ENCODE measurements at regions not wholly inside any gene's neighbourhood (a gene's known extent, or its start where the extent isn't known, plus 50 kb on each side); places are given as distances from the start of the nearest gene placed in this dataset.
"Not testable (repeated sequence)": the region's sequence is repeated elsewhere in the genome, so short reads cannot be mapped to it uniquely, and the experiment has no call there.

GRCh38 chr10:21150166-21150565 is 253.1 kb upstream of the NEBL start:
- no peak for DNase-seq (ENCODE audit: low read depth in 1 of 2, low spot score in 1 of 2)

GRCh38 chr10:21146436-21146789 is 249.3 kb upstream of the NEBL start:
- DNase-seq (ENCODE audit: low read depth in 1 of 2, low spot score in 1 of 2): no peak

- no peak for DNase-seq (ENCODE audit: low read depth in 1 of 2, low spot score in 1 of 2)
These were observed 248.8 kb upstream of the NEBL start for GRCh38 chr10:21145751-21146435.

GRCh38 chr10:21144047-21144446 is 246.9 kb upstream of the NEBL start:
- DNase-seq (ENCODE audit: low read depth in 1 of 2, low spot score in 1 of 2): no peak

GRCh38 chr10:21141946-21142492 is 244.9 kb upstream of the NEBL start:
- DNase-seq (ENCODE audit: low read depth in 1 of 2, low spot score in 1 of 2): no peak

GRCh38 chr10:21138769-21139340 is 241.7 kb upstream of the NEBL start:
- no peak for DNase-seq (ENCODE audit: low read depth in 1 of 2, low spot score in 1 of 2)

- DNase-seq (ENCODE audit: low read depth in 1 of 2, low spot score in 1 of 2): no peak
These were observed 238.2 kb upstream of the NEBL start for GRCh38 chr10:21135023-21135931.

GRCh38 chr10:21134645-21135022 is 237.5 kb upstream of the NEBL start:
- no peak for DNase-seq (ENCODE audit: low read depth in 1 of 2, low spot score in 1 of 2)

GRCh38 chr10:21130683-21131442 is 233.8 kb upstream of the NEBL start:
- DNase-seq (ENCODE audit: low read depth in 1 of 2, low spot score in 1 of 2): no peak

GRCh38 chr10:21130108-21130507 is 233.0 kb upstream of the NEBL start:
- DNase-seq (ENCODE audit: low read depth in 1 of 2, low spot score in 1 of 2): no peak

GRCh38 chr10:21125471-21126228 is 228.5 kb upstream of the NEBL start:
- no peak for DNase-seq (ENCODE audit: low read depth in 1 of 2, low spot score in 1 of 2)

GRCh38 chr10:21122907-21123306 is 225.8 kb upstream of the NEBL start:
- DNase-seq (ENCODE audit: low read depth in 1 of 2, low spot score in 1 of 2): no peak

GRCh38 chr10:21121822-21122221 is 224.7 kb upstream of the NEBL start:
- DNase-seq (ENCODE audit: low read depth in 1 of 2, low spot score in 1 of 2): not testable (repeated sequence)

GRCh38 chr10:21114683-21115082 is 217.6 kb upstream of the NEBL start:
- DNase-seq (ENCODE audit: low read depth in 1 of 2, low spot score in 1 of 2): no peak

GRCh38 chr10:21110358-21110757 is 213.2 kb upstream of the NEBL start:
- no peak for DNase-seq (ENCODE audit: low read depth in 1 of 2, low spot score in 1 of 2)

- DNase-seq (ENCODE audit: low read depth in 1 of 2, low spot score in 1 of 2): not testable (repeated sequence)
These were observed 209.8 kb upstream of the NEBL start for GRCh38 chr10:21106931-21107330.

GRCh38 chr10:21105331-21105730 is 208.2 kb upstream of the NEBL start:
- not testable (repeated sequence) for DNase-seq (ENCODE audit: low read depth in 1 of 2, low spot score in 1 of 2)

- no peak for DNase-seq (ENCODE audit: low read depth in 1 of 2, low spot score in 1 of 2)
These were observed 203.9 kb upstream of the NEBL start for GRCh38 chr10:21100871-21101514.

GRCh38 chr10:21100190-21100589 is 203.1 kb upstream of the NEBL start:
- DNase-seq (ENCODE audit: low read depth in 1 of 2, low spot score in 1 of 2): no peak

All from activated CD4-positive, alpha-beta T cell treated with anti-CD3 and anti-CD28 coated beads, Interleukin-2, amount 50 U/mL, for 24 hours (primary cell).